Upper lobe of left lung (tissue), 4 donors: ENCODE measurements at regions not wholly inside any gene's neighbourhood (a gene's known extent, or its start where the extent isn't known, plus 50 kb on each side); places are given as distances from the start of the nearest gene placed in this dataset.

Experiments
- EP300 ChIP-seq, 4 donors: sonication (generic); formaldehyde crosslinking; IDR thresholded peaks; one replicate each; pipeline ENCODE4 v1.5.1; 2017; ENCODE audit warnings: antibody characterized with exemption in 4 of 4, control low read depth in 2 of 4
- TF ChIP-seq, protein P1 (sequence below), 6 experiments: fragments of 450-650 bp in 4 of 6; fragments of 200-600 bp in 2 of 6; sonication (generic) in 2 of 6; IDR thresholded peaks; one replicate each; pipeline ENCODE4 v1.5.1; 2016 to 2019; ENCODE audit warnings: antibody characterized with exemption in 6 of 6

- TF ChIP-seq, protein P1, sequence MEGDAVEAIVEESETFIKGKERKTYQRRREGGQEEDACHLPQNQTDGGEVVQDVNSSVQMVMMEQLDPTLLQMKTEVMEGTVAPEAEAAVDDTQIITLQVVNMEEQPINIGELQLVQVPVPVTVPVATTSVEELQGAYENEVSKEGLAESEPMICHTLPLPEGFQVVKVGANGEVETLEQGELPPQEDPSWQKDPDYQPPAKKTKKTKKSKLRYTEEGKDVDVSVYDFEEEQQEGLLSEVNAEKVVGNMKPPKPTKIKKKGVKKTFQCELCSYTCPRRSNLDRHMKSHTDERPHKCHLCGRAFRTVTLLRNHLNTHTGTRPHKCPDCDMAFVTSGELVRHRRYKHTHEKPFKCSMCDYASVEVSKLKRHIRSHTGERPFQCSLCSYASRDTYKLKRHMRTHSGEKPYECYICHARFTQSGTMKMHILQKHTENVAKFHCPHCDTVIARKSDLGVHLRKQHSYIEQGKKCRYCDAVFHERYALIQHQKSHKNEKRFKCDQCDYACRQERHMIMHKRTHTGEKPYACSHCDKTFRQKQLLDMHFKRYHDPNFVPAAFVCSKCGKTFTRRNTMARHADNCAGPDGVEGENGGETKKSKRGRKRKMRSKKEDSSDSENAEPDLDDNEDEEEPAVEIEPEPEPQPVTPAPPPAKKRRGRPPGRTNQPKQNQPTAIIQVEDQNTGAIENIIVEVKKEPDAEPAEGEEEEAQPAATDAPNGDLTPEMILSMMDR (IDR thresholded peaks at IDR 0.05), result no peak
- no peak for TF ChIP-seq EP300 (IDR thresholded peaks at IDR 0.05)
Measured at GRCh38 chr6:71544906-71545305, 256.3 kb downstream of the OGFRL1 start.
